ENCODE measurements at regions not wholly inside any gene's neighbourhood (a gene's known extent, or its start where the extent isn't known, plus 50 kb on each side); places are given as distances from the start of the nearest gene placed in this dataset.

DNA sequence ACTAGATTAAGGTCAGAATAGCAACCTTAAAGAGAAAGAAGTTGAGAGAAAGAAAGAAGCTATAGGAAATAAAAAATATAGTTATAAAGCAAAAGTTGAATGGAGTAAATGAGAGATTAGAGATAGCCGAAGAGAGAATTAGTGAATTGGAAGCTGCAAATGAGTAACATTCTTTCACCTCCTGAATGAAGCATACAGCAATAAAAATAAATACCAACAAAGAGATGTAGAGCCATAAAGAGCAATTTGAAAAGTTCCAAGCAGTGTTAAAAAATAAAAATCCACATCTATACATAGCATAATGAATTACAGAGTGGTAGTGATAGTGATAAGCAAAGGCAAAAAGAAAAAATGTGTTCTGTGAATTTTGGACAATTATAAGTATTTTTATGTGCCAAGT lies 177.9 kb downstream of the VRK1 start:
- ChIA-PET CTCF (no interaction called here), POLR2A (no interaction called here)
- H3K4me3 ChIP-seq (ENCODE audit: low read depth, low read length), result no peak overlapping the region
- TF ChIP-seq, protein P1, sequence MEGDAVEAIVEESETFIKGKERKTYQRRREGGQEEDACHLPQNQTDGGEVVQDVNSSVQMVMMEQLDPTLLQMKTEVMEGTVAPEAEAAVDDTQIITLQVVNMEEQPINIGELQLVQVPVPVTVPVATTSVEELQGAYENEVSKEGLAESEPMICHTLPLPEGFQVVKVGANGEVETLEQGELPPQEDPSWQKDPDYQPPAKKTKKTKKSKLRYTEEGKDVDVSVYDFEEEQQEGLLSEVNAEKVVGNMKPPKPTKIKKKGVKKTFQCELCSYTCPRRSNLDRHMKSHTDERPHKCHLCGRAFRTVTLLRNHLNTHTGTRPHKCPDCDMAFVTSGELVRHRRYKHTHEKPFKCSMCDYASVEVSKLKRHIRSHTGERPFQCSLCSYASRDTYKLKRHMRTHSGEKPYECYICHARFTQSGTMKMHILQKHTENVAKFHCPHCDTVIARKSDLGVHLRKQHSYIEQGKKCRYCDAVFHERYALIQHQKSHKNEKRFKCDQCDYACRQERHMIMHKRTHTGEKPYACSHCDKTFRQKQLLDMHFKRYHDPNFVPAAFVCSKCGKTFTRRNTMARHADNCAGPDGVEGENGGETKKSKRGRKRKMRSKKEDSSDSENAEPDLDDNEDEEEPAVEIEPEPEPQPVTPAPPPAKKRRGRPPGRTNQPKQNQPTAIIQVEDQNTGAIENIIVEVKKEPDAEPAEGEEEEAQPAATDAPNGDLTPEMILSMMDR (IDR thresholded peaks at IDR 0.05; ENCODE audit: insufficient read depth, low read length, missing control alignments), result no peak
- no peak for DNase-seq (ENCODE audit: low read depth, low spot score)

DNA sequence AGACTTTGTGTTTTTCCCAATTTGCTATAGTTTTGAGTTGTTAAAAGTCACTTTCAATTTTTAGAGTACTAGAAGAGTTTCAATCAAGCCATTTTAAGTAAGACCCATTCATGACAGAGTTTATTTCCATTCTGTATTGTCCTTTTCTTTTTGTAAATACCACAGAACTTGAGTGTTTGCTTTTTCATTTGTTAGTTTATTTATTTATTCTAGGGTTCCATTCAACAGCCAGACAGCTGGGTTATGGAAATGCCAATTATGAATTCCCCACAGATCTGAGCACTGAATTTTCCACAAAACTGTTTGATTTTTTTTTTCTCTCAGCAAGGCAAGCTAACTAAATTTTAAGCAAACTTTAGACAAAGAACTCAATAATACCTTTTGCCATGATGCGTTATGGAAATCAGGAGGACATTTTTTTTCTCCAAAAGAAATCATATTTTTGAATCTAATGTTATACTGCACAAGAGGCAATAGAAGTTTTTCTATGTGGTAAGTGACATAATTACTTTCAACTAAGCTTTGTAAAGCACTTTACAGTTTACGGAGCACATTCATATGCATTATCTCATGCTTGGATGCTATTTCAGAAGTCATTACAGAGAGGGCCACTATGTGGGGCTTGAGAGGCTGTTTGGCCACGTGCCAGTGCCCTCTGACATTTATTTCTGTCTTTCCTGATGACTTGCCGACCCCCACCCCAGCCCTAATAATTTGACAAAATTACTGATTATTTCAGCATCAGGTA lies 181.5 kb downstream of the VRK1 start:
- ChIA-PET POLR2A (no interaction called here), CTCF (no interaction called here)
- no peak overlapping the region for H3K4me3 ChIP-seq (ENCODE audit: low read depth, low read length)
- TF ChIP-seq, protein P1 (IDR thresholded peaks at IDR 0.05; ENCODE audit: insufficient read depth, low read length, missing control alignments), result no peak
- DNase-seq (ENCODE audit: low read depth, low spot score), result no peak

DNA sequence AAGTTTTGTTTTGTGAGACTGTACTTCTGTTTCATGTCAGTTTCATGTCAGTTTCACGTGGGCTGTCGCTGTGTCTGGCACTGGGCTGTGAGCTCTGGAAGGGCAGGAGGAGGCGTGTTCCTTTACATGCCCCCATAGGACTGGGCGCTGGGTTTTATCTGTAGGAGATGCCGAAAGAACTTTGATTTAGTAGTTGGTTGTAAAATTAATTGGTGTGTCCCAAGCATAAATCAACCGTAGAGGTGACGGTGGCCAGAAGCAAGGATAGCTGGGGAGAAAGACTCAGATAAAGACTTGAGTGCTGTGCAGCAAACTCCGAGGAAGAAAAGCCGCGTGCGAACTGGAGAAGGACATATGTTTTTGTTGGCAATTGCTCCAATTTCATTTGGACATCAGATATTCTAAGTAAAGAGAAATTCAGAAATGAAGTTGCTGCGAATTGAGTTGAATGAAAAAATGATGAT lies 182.5 kb downstream of the VRK1 start:
- no peak for DNase-seq (ENCODE audit: low read depth, low spot score)
- POLR2A ChIA-PET, result no interaction called here

DNA sequence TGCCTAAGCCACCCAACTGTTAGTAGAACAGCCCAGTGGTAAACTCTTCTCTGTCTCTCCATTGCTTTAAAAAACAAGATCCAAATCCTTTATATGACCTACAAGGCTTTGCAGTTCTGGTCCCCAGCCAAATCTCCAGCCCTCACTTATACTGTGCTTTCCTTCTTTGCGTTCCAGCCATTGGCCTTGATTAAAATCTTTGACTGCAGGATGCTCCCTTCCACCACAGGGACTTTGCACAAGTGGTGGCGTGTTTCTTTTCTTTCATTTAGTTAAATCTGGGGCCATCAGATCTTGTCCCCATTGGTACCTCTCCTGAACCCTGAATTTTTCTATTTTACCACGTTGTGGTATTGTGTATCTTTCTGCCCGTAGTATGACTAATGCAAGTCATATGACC lies 183.7 kb downstream of the VRK1 start:
- no peak overlapping the region for H3K4me3 ChIP-seq (ENCODE audit: low read depth, low read length)
- ChIA-PET POLR2A (no interaction called here), CTCF (no interaction called here)
- TF ChIP-seq, protein P1 (IDR thresholded peaks at IDR 0.05; ENCODE audit: insufficient read depth, low read length, missing control alignments), result no peak
- DNase-seq (ENCODE audit: low read depth, low spot score), result no peak

More for the DNA sequence above, 182.5 kb downstream of the VRK1 start:
- CTCF ChIA-PET, result no interaction called here
- TF ChIP-seq, protein P1 (IDR thresholded peaks at IDR 0.05; ENCODE audit: insufficient read depth, low read length, missing control alignments), result no peak
- no peak overlapping the region for H3K4me3 ChIP-seq (ENCODE audit: low read depth, low read length)

DNA sequence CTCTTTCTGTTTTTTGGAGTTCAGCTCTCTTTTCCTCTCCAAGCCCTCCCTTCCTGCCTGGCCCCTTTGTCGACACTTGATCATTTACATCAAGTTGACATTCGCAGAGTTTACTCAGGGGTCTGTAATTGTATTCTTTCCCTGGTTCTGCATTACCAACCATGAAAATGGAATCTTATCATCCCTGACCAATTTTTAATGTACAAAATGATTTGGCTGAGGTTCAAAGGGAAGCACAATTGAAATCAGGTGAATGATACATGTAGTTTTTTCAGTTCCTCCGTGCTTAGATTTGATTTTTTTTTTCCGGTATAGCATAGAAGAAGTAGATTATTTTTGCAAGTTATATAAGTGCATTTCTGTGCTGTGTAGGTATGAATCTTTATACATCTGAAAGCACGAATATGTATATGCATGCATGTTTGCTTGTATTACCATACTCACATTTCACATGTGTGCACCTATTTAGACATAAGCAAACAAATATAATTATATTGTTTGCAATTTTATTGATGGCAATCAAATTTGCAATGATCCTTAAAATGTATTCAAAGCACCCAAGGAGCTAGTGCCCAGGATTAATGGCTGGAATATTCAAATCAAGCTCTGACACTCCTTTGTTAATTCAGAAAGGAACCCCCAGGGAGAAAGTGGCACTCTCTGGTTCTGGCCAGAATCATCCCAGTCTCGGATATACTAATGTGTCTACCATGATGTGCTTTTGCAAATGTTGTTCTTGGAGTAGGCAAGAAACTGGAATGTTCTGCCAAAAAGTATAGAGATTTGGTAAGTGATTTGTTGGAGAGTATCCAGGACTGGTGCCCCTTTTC lies 189.3 kb downstream of the VRK1 start:
- ChIA-PET CTCF (no interaction called here), POLR2A (no interaction called here)
- no peak overlapping the region for H3K4me3 ChIP-seq (ENCODE audit: low read depth, low read length)
- DNase-seq (ENCODE audit: low read depth, low spot score), result no peak
- TF ChIP-seq, protein P1 (IDR thresholded peaks at IDR 0.05; ENCODE audit: insufficient read depth, low read length, missing control alignments), result no peak

DNA sequence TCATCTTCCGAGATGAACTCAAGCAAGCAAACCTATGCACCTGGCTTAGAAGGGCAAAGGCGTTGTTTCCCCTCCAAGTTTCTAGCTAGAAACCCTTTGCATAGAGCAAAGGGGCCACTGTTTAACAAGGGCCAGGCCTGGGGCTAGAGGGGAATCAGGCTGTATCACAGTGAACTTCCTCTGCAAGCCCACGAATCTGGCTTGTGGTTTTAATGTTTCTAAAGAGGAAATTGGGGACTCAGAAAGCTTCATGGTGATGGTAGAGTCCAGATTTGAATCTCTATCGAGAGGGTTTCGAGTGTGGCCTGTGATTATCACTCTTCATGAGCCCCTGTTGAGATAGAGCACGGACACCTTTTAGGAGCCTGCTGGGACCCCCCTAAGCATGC lies 189.9 kb downstream of the VRK1 start:
- ChIA-PET CTCF (no interaction called here), POLR2A (no interaction called here)
- DNase-seq (ENCODE audit: low read depth, low spot score), result no peak
- no peak overlapping the region for H3K4me3 ChIP-seq (ENCODE audit: low read depth, low read length)
- TF ChIP-seq, protein P1 (IDR thresholded peaks at IDR 0.05; ENCODE audit: insufficient read depth, low read length, missing control alignments), result no peak

All from AG04449 (cell line).